ENCODE measurements at regions not wholly inside any gene's neighbourhood (a gene's known extent, or its start where the extent isn't known, plus 50 kb on each side); places are given as distances from the start of the nearest gene placed in this dataset.

GRCh38 chr7:142443216-142444010 is 185.6 kb upstream of the PRSS58 start:
- TF ChIP-seq CTCF (conservative IDR thresholded peaks at IDR 0.05; ENCODE audit: low read depth in 2 of 2) (no peak), EZH2 (IDR thresholded peaks at IDR 0.05; ENCODE audit: low read depth, unreplicated experiment) (no peak), ZNF331 (CRISPR knock-in tag; IDR thresholded peaks at IDR 0.05; ENCODE audit: low read depth) (no peak), REST (IDR thresholded peaks at IDR 0.05; ENCODE audit: unreplicated experiment) (no peak), POLR2AphosphoS5 (IDR thresholded peaks at IDR 0.05; ENCODE audit: low read depth) (no peak), ETS1 (IDR thresholded peaks at IDR 0.05) (no peak), NANOG (IDR thresholded peaks at IDR 0.05; ENCODE audit: borderline replicate concordance) (no peak), EZH2phosphoT487 (IDR thresholded peaks at IDR 0.05; ENCODE audit: unreplicated experiment) (no peak), JUNB (IDR thresholded peaks at IDR 0.05; ENCODE audit: unreplicated experiment) (no peak), CREB1 (CRISPR knock-in tag; IDR thresholded peaks at IDR 0.05; ENCODE audit: low read depth) (no peak)

Measured in GM23338 (cell line).